Middle frontal gyrus (tissue), 1 donor: ENCODE measurements at regions not wholly inside any gene's neighbourhood (a gene's known extent, or its start where the extent isn't known, plus 50 kb on each side); places are given as distances from the start of the nearest gene placed in this dataset.
"Not testable (repeated sequence)": the region's sequence is repeated elsewhere in the genome, so short reads cannot be mapped to it uniquely, and the experiment has no call there.

Experiments
- DNase-seq: peaks from one replicate; pipeline ENCODE4 v3.0.0-alpha.2; 2015; ENCODE audit warnings: low spot score; ENCODE audit errors: extremely low spot score

- DNase-seq, result no peak
Measured at GRCh38 chr6:115873901-115874300, 186.8 kb downstream of the FRK start.

- DNase-seq, result no peak
Measured at GRCh38 chr6:115870464-115870863, 190.2 kb downstream of the FRK start.

- DNase-seq, result no peak
Measured at GRCh38 chr6:115865914-115866313, 194.8 kb downstream of the FRK start.

GRCh38 chr6:115863211-115863610 is 197.5 kb downstream of the FRK start:
- no peak for DNase-seq

- not testable (repeated sequence) for DNase-seq
Measured at GRCh38 chr6:115861658-115862057, 199.0 kb downstream of the FRK start.

- not testable (repeated sequence) for DNase-seq
Measured at GRCh38 chr6:115859577-115859976, 201.1 kb downstream of the FRK start.

- no peak for DNase-seq
Measured at GRCh38 chr6:115854866-115855665, 205.6 kb downstream of the FRK start.

- DNase-seq, result no peak
Measured at GRCh38 chr6:115847671-115848070, 213.0 kb downstream of the FRK start.

GRCh38 chr6:115843945-115844344 is 216.7 kb downstream of the FRK start:
- no peak for DNase-seq

- DNase-seq, result no peak
Measured at GRCh38 chr6:115842338-115842737, 218.4 kb downstream of the FRK start.

- no peak for DNase-seq
Measured at GRCh38 chr6:115839583-115840181, 221.0 kb downstream of the FRK start.

- no peak for DNase-seq
Measured at GRCh38 chr6:115838763-115839401, 221.8 kb downstream of the FRK start.

GRCh38 chr6:115838216-115838615 is 222.5 kb downstream of the FRK start:
- DNase-seq, result no peak

- DNase-seq, result not testable (repeated sequence)
Measured at GRCh38 chr6:115836374-115836773, 224.3 kb downstream of the FRK start.

GRCh38 chr6:115835314-115835713 is 225.4 kb downstream of the FRK start:
- no peak for DNase-seq

GRCh38 chr6:115834542-115834941 is 226.1 kb downstream of the FRK start:
- DNase-seq, result not testable (repeated sequence)

- DNase-seq, result no peak
Measured at GRCh38 chr6:115832786-115833185, 227.9 kb downstream of the FRK start.

GRCh38 chr6:115832186-115832585 is 228.5 kb downstream of the FRK start:
- DNase-seq, result no peak

- no peak for DNase-seq
Measured at GRCh38 chr6:115830895-115831294, 229.8 kb downstream of the FRK start.

- DNase-seq, result no peak
Measured at GRCh38 chr6:115821798-115822197, 238.9 kb downstream of the FRK start.

GRCh38 chr6:115819506-115819905 is 241.2 kb downstream of the FRK start:
- DNase-seq, result no peak

- no peak for DNase-seq
Measured at GRCh38 chr6:115817161-115817560, 243.5 kb downstream of the FRK start.
